ENCODE measurements at regions not wholly inside any gene's neighbourhood (a gene's known extent, or its start where the extent isn't known, plus 50 kb on each side); places are given as distances from the start of the nearest gene placed in this dataset.

- DNase-seq (ENCODE audit: low read depth in 1 of 2, low spot score in 2 of 2): no peak
- H3K36me3 ChIP-seq: no peaks in the 10 kb centered on the region
- H3K27me3 ChIP-seq (replicated peaks): no peaks in the 10 kb centered on the region
- H3K4me1 ChIP-seq (replicated peaks): no peaks in the 10 kb centered on the region
- no peak overlapping the region for H3K4me3 ChIP-seq
- no peaks in the 10 kb centered on the region for H3K9me3 ChIP-seq (replicated peaks)
- no peak overlapping the region for H3K27ac ChIP-seq
These were observed 253.8 kb upstream of the STXBP5 start for GRCh38 chr6:146950351-146950835.

DNA sequence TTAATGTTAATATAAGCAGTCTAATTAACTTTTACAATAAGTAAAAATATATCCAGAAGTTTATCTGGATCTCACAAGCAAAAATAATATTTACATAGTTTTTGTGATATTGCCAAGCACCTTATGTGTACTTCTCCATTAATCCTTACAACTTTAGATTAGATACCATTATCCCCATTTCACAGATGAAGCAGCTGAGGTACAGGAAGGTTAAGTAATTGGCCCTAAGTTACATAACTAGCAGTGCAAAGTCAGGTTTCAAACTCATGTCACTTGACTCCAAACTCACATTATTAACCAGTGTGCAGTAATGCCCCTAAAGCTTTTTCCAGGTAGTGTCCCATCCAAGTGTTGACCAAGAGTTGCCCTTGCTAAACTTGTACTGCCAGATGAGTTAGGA lies 248.6 kb upstream of the STXBP5 start:
- Histone ChIP-seq H3K4me1 (replicated peaks) (no peaks in the 10 kb centered on the region), H3K36me3 (no peaks in the 10 kb centered on the region), H3K9me3 (replicated peaks) (no peaks in the 10 kb centered on the region), H3K4me3 (no peak overlapping the region), H3K27me3 (replicated peaks) (no peaks in the 10 kb centered on the region), H3K27ac (no peak overlapping the region)
- no peak for DNase-seq (ENCODE audit: low read depth in 1 of 2, low spot score in 2 of 2)

DNA sequence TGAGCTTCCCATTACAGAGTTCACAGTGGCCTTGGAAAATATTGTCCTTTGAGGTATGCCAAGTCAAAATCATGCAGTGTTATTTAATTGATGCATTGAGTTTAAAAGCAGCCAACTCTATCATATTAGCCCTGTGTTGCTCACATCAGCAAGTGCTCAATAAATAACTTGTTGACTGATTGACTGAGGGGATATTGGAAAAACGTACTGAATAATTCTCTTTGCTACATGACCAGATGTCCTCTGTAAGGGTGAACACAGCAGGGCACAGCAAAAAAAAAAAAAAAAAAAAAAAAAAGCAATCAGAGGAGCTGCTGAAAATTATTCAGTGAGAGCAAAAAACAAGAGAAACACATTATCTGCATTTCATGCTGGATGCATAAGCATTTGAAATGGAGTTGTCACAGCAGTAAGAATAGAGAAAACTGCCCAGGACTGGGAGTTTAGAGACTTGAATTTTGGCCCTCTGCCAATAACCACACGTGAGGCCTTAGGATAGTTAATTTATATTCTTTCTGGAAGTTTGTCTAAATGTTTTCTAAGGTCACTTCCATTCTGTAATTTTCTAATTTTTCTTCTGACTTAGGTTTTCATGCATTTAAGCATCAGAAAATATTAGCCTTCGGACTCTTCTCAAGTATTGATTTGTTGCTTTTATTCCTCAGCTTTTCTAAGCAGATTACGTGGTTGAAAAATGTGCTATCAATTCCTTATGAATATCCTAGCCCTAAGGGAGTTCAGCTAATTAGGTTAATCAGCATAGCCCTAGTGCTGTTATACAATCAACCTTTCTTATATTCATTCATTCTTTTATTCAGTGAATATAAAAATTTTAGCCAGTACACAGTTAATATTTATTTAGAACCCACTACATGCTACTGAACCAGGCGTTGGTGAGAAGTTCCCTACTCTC lies 246.8 kb upstream of the STXBP5 start:
- no peaks in the 10 kb centered on the region for H3K9me3 ChIP-seq (replicated peaks)
- no peaks in the 10 kb centered on the region for H3K27me3 ChIP-seq (replicated peaks)
- no peak overlapping the region for H3K4me3 ChIP-seq
- H3K27ac ChIP-seq: no peak overlapping the region
- no peaks in the 10 kb centered on the region for H3K4me1 ChIP-seq (replicated peaks)
- DNase-seq (ENCODE audit: low read depth in 1 of 2, low spot score in 2 of 2): no peak
- H3K36me3 ChIP-seq: no peaks in the 10 kb centered on the region

DNA sequence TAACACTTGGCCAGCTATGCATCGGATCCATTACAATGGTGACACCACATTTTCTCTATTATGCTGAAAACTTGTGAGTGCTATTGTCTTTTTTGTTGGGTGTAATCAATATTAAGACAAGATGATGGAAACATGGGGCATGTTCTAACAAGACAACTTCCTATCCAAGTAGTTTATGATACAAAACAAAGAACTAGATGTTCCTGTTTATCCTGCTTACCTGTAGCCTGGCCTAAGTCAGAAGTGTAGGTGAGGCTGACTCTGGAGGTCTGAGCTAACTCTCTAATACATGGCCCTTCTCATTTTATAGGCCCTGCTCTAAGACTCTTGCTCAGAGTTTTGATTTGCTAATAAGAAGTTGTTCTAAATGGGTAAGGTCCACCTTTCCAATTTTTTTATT lies 242.4 kb upstream of the STXBP5 start:
- no peaks in the 10 kb centered on the region for H3K27me3 ChIP-seq (replicated peaks)
- H3K27ac ChIP-seq: no peak overlapping the region
- H3K4me1 ChIP-seq (replicated peaks): no peaks in the 10 kb centered on the region
- peaks cover 6% of the 10 kb centered on the region for H3K9me3 ChIP-seq (replicated peaks)
- no peak for DNase-seq (ENCODE audit: low read depth in 1 of 2, low spot score in 2 of 2)
- no peaks in the 10 kb centered on the region for H3K36me3 ChIP-seq
- H3K4me3 ChIP-seq: no peak overlapping the region

GRCh38 chr6:146962329-146962728 lies 241.9 kb upstream of the STXBP5 start:
- H3K27ac ChIP-seq: no peak overlapping the region
- no peak overlapping the region for H3K4me3 ChIP-seq
- H3K4me1 ChIP-seq (replicated peaks): no peaks in the 10 kb centered on the region
- no peaks in the 10 kb centered on the region for H3K36me3 ChIP-seq
- H3K9me3 ChIP-seq (replicated peaks): peaks cover 6% of the 10 kb centered on the region
- DNase-seq (ENCODE audit: low read depth in 1 of 2, low spot score in 2 of 2): no peak
- H3K27me3 ChIP-seq (replicated peaks): no peaks in the 10 kb centered on the region

GRCh38 chr6:146965110-146965689 lies 239.0 kb upstream of the STXBP5 start:
- H3K9me3 ChIP-seq (replicated peaks): peaks cover 7% of the 10 kb centered on the region
- no peak overlapping the region for H3K27ac ChIP-seq
- H3K36me3 ChIP-seq: no peaks in the 10 kb centered on the region
- H3K4me1 ChIP-seq (replicated peaks): no peaks in the 10 kb centered on the region
- no peak overlapping the region for H3K4me3 ChIP-seq
- DNase-seq (ENCODE audit: low read depth in 1 of 2, low spot score in 2 of 2): no peak
- H3K27me3 ChIP-seq (replicated peaks): no peaks in the 10 kb centered on the region; the same call in 1 of the 2 replicates

- Histone ChIP-seq H3K36me3 (no peaks in the 10 kb centered on the region), H3K4me1 (replicated peaks) (no peaks in the 10 kb centered on the region), H3K9me3 (replicated peaks) (peaks cover 8% of the 10 kb centered on the region), H3K27me3 (replicated peaks) (no peaks in the 10 kb centered on the region; the same call in 1 of the 2 replicates), H3K4me3 (no peak overlapping the region), H3K27ac (no peak overlapping the region)
- DNase-seq (ENCODE audit: low read depth in 1 of 2, low spot score in 2 of 2): no peak
These were observed 236.0 kb upstream of the STXBP5 start for GRCh38 chr6:146968041-146968760.

- H3K36me3 ChIP-seq: no peaks in the 10 kb centered on the region
- 0 out of 2 replicates have a peak, but pooled peaks cover 2% of the 10 kb centered on the region for H3K9me3 ChIP-seq (replicated peaks)
- no peak overlapping the region for H3K4me3 ChIP-seq
- H3K27me3 ChIP-seq (replicated peaks): no peaks in the 10 kb centered on the region; the same call in 1 of the 2 replicates
- DNase-seq (ENCODE audit: low read depth in 1 of 2, low spot score in 2 of 2): no peak
- no peak overlapping the region for H3K27ac ChIP-seq
- H3K4me1 ChIP-seq (replicated peaks): no peaks in the 10 kb centered on the region
These were observed 231.7 kb upstream of the STXBP5 start for GRCh38 chr6:146972546-146972945.

DNA sequence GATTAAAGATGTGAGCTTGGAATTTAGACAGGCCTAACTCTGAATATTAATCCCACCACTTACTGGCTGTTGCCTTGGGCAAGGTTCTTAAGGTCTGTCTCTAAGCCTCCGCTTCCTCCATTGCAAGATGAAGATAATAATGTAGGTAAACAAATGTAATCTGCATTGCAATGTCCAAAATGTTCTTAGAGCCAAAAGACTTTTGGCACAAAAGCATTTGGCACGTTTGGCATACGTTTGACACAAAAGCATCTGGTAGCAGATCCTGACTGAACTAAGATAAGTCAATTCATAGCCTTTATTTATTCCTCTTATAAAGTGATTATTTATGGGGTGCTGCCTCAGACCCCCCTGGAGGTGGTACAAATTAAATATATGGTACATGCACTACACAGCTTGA lies 229.9 kb upstream of the STXBP5 start:
- no peaks in the 10 kb centered on the region for H3K27me3 ChIP-seq (replicated peaks)
- H3K36me3 ChIP-seq: no peaks in the 10 kb centered on the region
- 0 out of 2 replicates have a peak, but pooled peaks cover 2% of the 10 kb centered on the region for H3K9me3 ChIP-seq (replicated peaks)
- DNase-seq (ENCODE audit: low read depth in 1 of 2, low spot score in 2 of 2): no peak
- H3K4me3 ChIP-seq: no peak overlapping the region
- H3K27ac ChIP-seq: no peak overlapping the region
- no peaks in the 10 kb centered on the region for H3K4me1 ChIP-seq (replicated peaks)

GRCh38 chr6:146975093-146975492 lies 229.1 kb upstream of the STXBP5 start:
- DNase-seq (ENCODE audit: low read depth in 1 of 2, low spot score in 2 of 2): no peak
- H3K9me3 ChIP-seq (replicated peaks): 0 out of 2 replicates have a peak, but pooled peaks cover 2% of the 10 kb centered on the region
- H3K4me3 ChIP-seq: no peak overlapping the region
- no peak overlapping the region for H3K27ac ChIP-seq
- H3K27me3 ChIP-seq (replicated peaks): no peaks in the 10 kb centered on the region
- no peaks in the 10 kb centered on the region for H3K36me3 ChIP-seq
- H3K4me1 ChIP-seq (replicated peaks): no peaks in the 10 kb centered on the region

- H3K9me3 ChIP-seq (replicated peaks): no peaks in the 10 kb centered on the region
- H3K36me3 ChIP-seq: no peaks in the 10 kb centered on the region
- H3K4me1 ChIP-seq (replicated peaks): 0 out of 2 replicates have a peak, but pooled peaks cover 4% of the 10 kb centered on the region
- DNase-seq (ENCODE audit: low read depth in 1 of 2, low spot score in 2 of 2): no peak
- H3K27ac ChIP-seq: no peak overlapping the region
- H3K4me3 ChIP-seq: no peak overlapping the region
- H3K27me3 ChIP-seq (replicated peaks): no peaks in the 10 kb centered on the region
These were observed 223.3 kb upstream of the STXBP5 start for GRCh38 chr6:146980900-146981329.

GRCh38 chr6:146981981-146982380 lies 222.2 kb upstream of the STXBP5 start:
- Histone ChIP-seq H3K27ac (no peak overlapping the region), H3K4me3 (no peak overlapping the region), H3K27me3 (replicated peaks) (no peaks in the 10 kb centered on the region), H3K4me1 (replicated peaks) (0 out of 2 replicates have a peak, but pooled peaks cover 4% of the 10 kb centered on the region), H3K36me3 (no peaks in the 10 kb centered on the region), H3K9me3 (replicated peaks) (no peaks in the 10 kb centered on the region)
- DNase-seq (ENCODE audit: low read depth in 1 of 2, low spot score in 2 of 2): no peak

DNA sequence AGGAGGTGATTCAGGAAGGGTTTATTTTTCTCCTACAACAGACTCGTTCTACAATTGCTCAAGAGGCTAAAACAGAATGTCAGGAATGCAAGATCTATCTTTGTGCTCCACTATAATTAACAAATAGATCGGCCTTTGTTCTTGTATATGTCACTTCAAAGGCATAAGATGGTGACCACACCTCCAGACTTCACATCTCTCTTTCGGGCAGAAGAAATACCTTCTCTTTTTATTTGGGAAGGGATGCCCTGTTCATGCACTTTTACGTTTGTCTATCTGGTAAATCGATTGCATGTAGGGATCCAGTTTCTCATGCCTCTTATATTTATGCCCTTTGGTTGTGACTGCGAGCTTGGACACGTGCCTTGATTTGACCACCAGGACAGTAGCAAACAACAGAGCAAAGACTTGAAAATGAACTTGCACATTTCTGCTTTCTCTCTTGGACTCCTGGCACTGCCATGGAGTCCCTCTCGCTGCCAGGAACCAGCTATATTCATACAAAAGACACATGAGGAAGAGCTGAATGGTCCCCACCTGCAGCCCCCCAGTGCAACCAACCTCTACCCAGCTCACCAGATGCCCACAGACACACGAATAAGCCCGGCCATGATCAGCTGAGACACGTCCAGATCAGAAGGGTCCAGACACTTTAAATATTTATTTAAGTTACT lies 219.8 kb upstream of the STXBP5 start:
- no peak for DNase-seq (ENCODE audit: low read depth in 1 of 2, low spot score in 2 of 2)
- H3K9me3 ChIP-seq (replicated peaks): no peaks in the 10 kb centered on the region
- no peak overlapping the region for H3K27ac ChIP-seq
- no peak overlapping the region for H3K4me3 ChIP-seq
- H3K4me1 ChIP-seq (replicated peaks): 0 out of 2 replicates have a peak, but pooled peaks cover 4% of the 10 kb centered on the region
- H3K36me3 ChIP-seq: no peaks in the 10 kb centered on the region
- H3K27me3 ChIP-seq (replicated peaks): no peaks in the 10 kb centered on the region
